ENCODE measurements at regions not wholly inside any gene's neighbourhood (a gene's known extent, or its start where the extent isn't known, plus 50 kb on each side); places are given as distances from the start of the nearest gene placed in this dataset.

DNA sequence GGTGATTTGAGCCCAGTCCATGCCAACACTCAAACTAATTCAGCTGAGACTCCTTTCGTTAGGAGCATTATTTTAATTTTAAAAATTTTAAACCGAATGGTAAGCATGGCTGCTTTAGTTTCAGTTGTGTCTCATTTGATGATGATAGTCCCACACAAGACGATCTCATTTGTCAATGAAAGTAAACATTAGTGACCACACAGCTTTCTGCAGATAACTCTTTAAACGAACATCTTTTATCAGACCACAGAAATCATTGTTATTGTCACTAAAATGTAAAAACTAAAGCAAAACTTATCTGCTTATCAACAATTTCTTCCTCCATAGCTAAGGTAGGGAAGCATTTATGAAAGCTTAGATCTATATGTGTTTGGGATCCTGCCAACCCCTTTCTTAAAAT lies 382.2 kb downstream of the ZFHX3 start:
- no peak for TF ChIP-seq CTCF (IDR thresholded peaks at IDR 0.05)
- no peak for TF ChIP-seq POLR2A (IDR thresholded peaks at IDR 0.05)

All from vagina (tissue), 2 donors.